Activated CD8-positive, alpha-beta T cell treated with anti-CD3 and anti-CD28 coated beads for 36 hours (primary cell): ENCODE measurements at regions not wholly inside any gene's neighbourhood (a gene's known extent, or its start where the extent isn't known, plus 50 kb on each side); places are given as distances from the start of the nearest gene placed in this dataset.

Experiments used
- ATAC-seq: fragments of 200-7000 bp; cut with Tn5 transposase; one replicate; pipeline ENCODE4 v1.10.0; 2021; ENCODE audit warnings: mild to moderate bottlenecking, moderate library complexity
- CTCF ChIA-PET: fragments of 350-600 bp; sonication (Branson Sonifier 250); formaldehyde crosslinking; loops from one replicate; lab custom pipeline; 2021; ENCODE audit warnings: antibody characterized with exemption; lab: Charles Lee
- POLR2A ChIA-PET: fragments of 350-600 bp; sonication (Branson Sonifier 250); formaldehyde crosslinking; loops from one replicate; lab custom pipeline; 2021; ENCODE audit warnings: antibody characterized with exemption; lab: Charles Lee
- DNase-seq: peaks from one replicate; pipeline ENCODE4 v3.0.0-alpha.2; 2020
- H3K27ac Mint-ChIP-seq: one replicate; pipeline ENCODE4 v1.8.0; 2021; ENCODE audit warnings: mild to moderate bottlenecking, mixed read lengths
- H3K27me3 Mint-ChIP-seq: one replicate; pipeline ENCODE4 v1.8.0; 2021; ENCODE audit warnings: mixed read lengths
- H3K36me3 Mint-ChIP-seq: one replicate; pipeline ENCODE4 v1.8.0; 2021; ENCODE audit warnings: low read depth, mixed read lengths
- H3K4me1 Mint-ChIP-seq: one replicate; pipeline ENCODE4 v1.8.0; 2021; ENCODE audit warnings: low read depth, mixed read lengths
- H3K4me3 Mint-ChIP-seq: one replicate; pipeline ENCODE4 v1.8.0; 2021; ENCODE audit warnings: mild to moderate bottlenecking, moderate library complexity, mixed read lengths
- H3K9me3 Mint-ChIP-seq: one replicate; pipeline ENCODE4 v1.8.0; 2021; ENCODE audit warnings: mixed read lengths
- CTCF ChIP-seq: fragments of 200-600 bp; IDR thresholded peaks from one replicate; pipeline ENCODE4 v1.8.0; 2022; ENCODE audit warnings: antibody characterized with exemption, mild to moderate bottlenecking
- intact Hi-C: fragments of 100-400 bp; cut with micrococcal nuclease; formaldehyde crosslinking; loops from one replicate; pipeline ENCODE4 v1.10.0; 2022

- POLR2A ChIA-PET = no interaction called here
Measured at GRCh38 chr2:161101406-161101805, 58.8 kb upstream of the TANK start.

DNA sequence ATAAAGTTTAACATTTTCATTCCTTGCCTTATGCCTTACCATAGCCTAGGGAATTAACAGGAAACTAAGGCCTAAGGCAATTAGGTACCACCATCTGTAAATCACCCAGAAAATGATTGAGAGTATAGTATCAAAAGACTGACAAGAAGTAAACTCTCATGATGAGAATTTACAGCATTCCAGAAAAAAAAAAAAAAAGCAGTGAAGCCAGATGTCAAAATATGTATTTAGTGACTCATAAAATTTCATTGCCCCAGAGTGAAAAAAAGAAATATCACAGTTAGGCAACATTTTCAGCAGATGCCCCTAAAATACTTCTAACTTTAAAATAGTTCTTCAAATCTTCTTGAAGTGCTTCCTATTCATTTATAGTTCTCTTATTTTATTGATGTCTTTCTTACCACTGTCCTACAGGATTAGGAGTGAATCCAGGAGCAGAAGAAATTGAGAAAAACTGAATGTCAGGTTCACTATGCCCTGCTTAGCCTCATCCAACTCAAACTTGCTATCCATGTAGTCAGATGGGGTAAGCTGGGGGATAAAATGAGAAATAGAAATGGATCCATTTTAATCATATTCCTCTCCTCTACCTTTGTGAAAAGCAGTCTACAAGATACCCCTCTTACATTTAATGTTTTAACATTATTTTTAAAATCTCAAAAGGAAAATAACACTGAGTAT, 57.3 kb upstream of the TANK start:
- ChIA-PET CTCF (interaction anchor here (3.1 kb wide), 1 partner anchor 40 kb away, joined by 25 read pairs; no protein-coding TSS in a partner anchor), POLR2A (interaction anchor here (1.3 to 1.7 kb wide), 2 partner anchors 10 to 64 kb away, joined by 3 to 8 read pairs; no protein-coding TSS in a partner anchor)
- H3K4me3 Mint-ChIP-seq = no peak overlapping the region
- H3K4me1 Mint-ChIP-seq = peaks cover 20% of the 10 kb centered on the region
- no peaks in the 10 kb centered on the region for H3K36me3 Mint-ChIP-seq
- no peaks in the 10 kb centered on the region for H3K27me3 Mint-ChIP-seq
- intact Hi-C loops = no loop called here
- TF ChIP-seq CTCF = no peak
- peaks cover 4% of the 10 kb centered on the region for H3K9me3 Mint-ChIP-seq
- ATAC-seq (no peak), DNase-seq (no peak)
- no peak overlapping the region for H3K27ac Mint-ChIP-seq

More at GRCh38 chr2:161101406-161101805, 58.8 kb upstream of the TANK start:
- no peak for DNase-seq
- no peaks in the 10 kb centered on the region for H3K27me3 Mint-ChIP-seq
- peaks cover 4% of the 10 kb centered on the region for H3K9me3 Mint-ChIP-seq
- CTCF ChIA-PET = interaction anchor here (1.2 kb wide), 1 partner anchor 38 kb away, joined by 3 read pairs; no protein-coding TSS in a partner anchor
- no peak overlapping the region for H3K4me3 Mint-ChIP-seq
- H3K36me3 Mint-ChIP-seq = no peaks in the 10 kb centered on the region
- intact Hi-C loops = no loop called here
- H3K4me1 Mint-ChIP-seq = peaks cover 20% of the 10 kb centered on the region
- H3K27ac Mint-ChIP-seq = no peak overlapping the region
- TF ChIP-seq CTCF = no peak
- no peak for ATAC-seq

GRCh38 chr2:161103451-161103831, 56.8 kb upstream of the TANK start:
- no peak overlapping the region for H3K4me3 Mint-ChIP-seq
- no peaks in the 10 kb centered on the region for H3K36me3 Mint-ChIP-seq
- peaks cover 20% of the 10 kb centered on the region for H3K4me1 Mint-ChIP-seq
- POLR2A ChIA-PET = interaction anchor here (1.3 to 1.7 kb wide), 2 partner anchors 9 to 64 kb away, joined by 3 to 8 read pairs; no protein-coding TSS in a partner anchor
- ATAC-seq (no peak), DNase-seq (no peak)
- no peak for TF ChIP-seq CTCF
- H3K27ac Mint-ChIP-seq = no peak overlapping the region
- CTCF ChIA-PET = interaction anchor here (1.5 to 3.1 kb wide), 2 partner anchors 10 to 40 kb away, joined by 4 to 25 read pairs; no protein-coding TSS in a partner anchor
- no peaks in the 10 kb centered on the region for H3K27me3 Mint-ChIP-seq
- peaks cover 2% of the 10 kb centered on the region for H3K9me3 Mint-ChIP-seq
- intact Hi-C loops = no loop called here

- Mint-ChIP-seq H3K27me3 (peaks cover 1% of the 10 kb centered on the region), H3K4me1 (peaks cover 20% of the 10 kb centered on the region), H3K9me3 (no peaks in the 10 kb centered on the region), H3K4me3 (no peak overlapping the region), H3K27ac (no peak overlapping the region), H3K36me3 (no peaks in the 10 kb centered on the region)
- DNase-seq (no peak), ATAC-seq (peak; percentile 85)
- ChIA-PET POLR2A (interaction anchor here (0.8 to 1.7 kb wide), 2 partner anchors 9 to 32 kb away, joined by 3 to 8 read pairs; no protein-coding TSS in a partner anchor), CTCF (interaction anchor here (0.6 to 3.1 kb wide), 5 partner anchors 9 to 41 kb away, joined by 3 to 25 read pairs (median 5); no protein-coding TSS in a partner anchor)
- intact Hi-C loops = no loop called here
- TF ChIP-seq CTCF = no peak
Measured at GRCh38 chr2:161104054-161104553, 56.1 kb upstream of the TANK start.

DNA sequence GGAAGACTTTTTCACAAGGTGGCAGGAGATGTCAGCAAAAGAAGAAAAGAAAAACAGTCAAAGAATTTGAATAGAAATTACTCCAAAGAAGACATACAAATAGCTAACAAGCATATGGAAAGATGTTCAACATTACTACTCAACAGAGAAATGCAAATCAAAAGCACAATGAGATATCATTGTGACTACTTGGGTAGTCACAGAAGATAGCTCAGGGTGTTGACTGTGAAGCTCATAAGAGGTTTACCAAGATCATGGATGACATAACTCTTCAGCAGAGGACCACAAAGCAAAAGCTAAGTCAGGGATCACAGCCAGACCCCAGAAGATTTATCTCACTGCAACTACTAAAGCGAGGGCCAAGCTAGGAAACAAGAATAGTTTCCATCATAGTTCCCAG, 53.0 kb upstream of the TANK start:
- ATAC-seq (no peak), DNase-seq (no peak)
- Mint-ChIP-seq H3K27me3 (peaks cover 1% of the 10 kb centered on the region), H3K9me3 (no peaks in the 10 kb centered on the region), H3K36me3 (no peaks in the 10 kb centered on the region), H3K4me3 (no peak overlapping the region), H3K27ac (no peak overlapping the region), H3K4me1 (peaks cover 20% of the 10 kb centered on the region)
- intact Hi-C loops = no loop called here
- CTCF ChIA-PET = interaction anchor here (1.0 to 2.1 kb wide), 5 partner anchors 9 to 43 kb away, joined by 3 to 9 read pairs (median 3); no protein-coding TSS in a partner anchor
- POLR2A ChIA-PET = no interaction called here
- no peak for TF ChIP-seq CTCF
